H1 (cell line): ENCODE measurements at regions not wholly inside any gene's neighbourhood (a gene's known extent, or its start where the extent isn't known, plus 50 kb on each side); places are given as distances from the start of the nearest gene placed in this dataset.

Experiments
- CTCF ChIA-PET: fragments of 300-600 bp; sonication (Branson Sonifier 250); formaldehyde crosslinking; loops from one replicate; lab custom pipeline; 2021; ENCODE audit not compliant: partially characterized antibody; lab: Charles Lee
- POLR2A ChIA-PET: fragments of 300-600 bp; sonication (Branson Sonifier 250); formaldehyde crosslinking; loops from one replicate; lab custom pipeline; 2021; ENCODE audit warnings: inconsistent platforms; ENCODE audit not compliant: partially characterized antibody; lab: Charles Lee
- DNase-seq, 2 experiments: peaks; one replicate each; pipeline versions ENCODE4 v3.0.0 to v3.0.0-alpha.2; 2010 to 2022; ENCODE audit warnings: low spot score in 2 of 2, low read depth in 1 of 2, mixed read lengths in 1 of 2
- FAIRE-seq: peaks from 2 replicates; lab custom pipeline; 2011; peaks lifted over from hg19 to GRCh38; lab: Jason Lieb, UNC
- H2AFZ ChIP-seq: 2 replicates; pipeline ENCODE4 v1.8.1; 2012; ENCODE audit warnings: low read length, inconsistent platforms
- H2AK5ac ChIP-seq: 2 replicates; pipeline ENCODE4 v1.6.1; 2013; ENCODE audit warnings: low read depth, low read length
- H2BK120ac ChIP-seq: replicated peaks from 2 replicates; pipeline ENCODE3; 2013; ENCODE audit warnings: low read depth, low read length, inconsistent platforms
- H2BK12ac ChIP-seq: 2 replicates; pipeline ENCODE4 v1.6.1; 2013; ENCODE audit warnings: low read depth, low read length
- H2BK15ac ChIP-seq: 2 replicates; pipeline ENCODE4 v1.6.1; 2013; ENCODE audit warnings: low read length
- H2BK20ac ChIP-seq: 2 replicates; pipeline ENCODE4 v1.6.1; 2013; ENCODE audit warnings: low read length
- H2BK5ac ChIP-seq: 2 replicates; pipeline ENCODE4 v1.6.1; 2013; ENCODE audit warnings: low read depth, low read length
- H3K14ac ChIP-seq: 2 replicates; pipeline ENCODE4 v1.6.1; 2013; ENCODE audit warnings: inconsistent platforms; ENCODE audit not compliant: insufficient read length
- H3K18ac ChIP-seq: 2 replicates; pipeline ENCODE4 v1.6.1; 2013; ENCODE audit warnings: low read length; ENCODE audit errors: extremely low read depth
- H3K23ac ChIP-seq: 2 replicates; pipeline ENCODE4 v1.6.1; 2013; ENCODE audit warnings: inconsistent platforms; ENCODE audit not compliant: insufficient read length
- H3K23me2 ChIP-seq: 2 replicates; pipeline ENCODE4 v1.6.1; 2013; ENCODE audit warnings: low read depth, low read length
- H3K27ac ChIP-seq: 2 replicates; pipeline ENCODE4 v1.6.1; 2011; ENCODE audit warnings: low read depth, low read length, inconsistent platforms
- H3K27me3 ChIP-seq, 4 experiments: replicated peaks in 1 of 4; 1 replicate in 1 of 4; 2 replicates in 3 of 4; pipeline versions ENCODE4 v1.6.1 to v1.8.1; 2011 to 2013; ENCODE audit warnings: low read length in 3 of 4, mild to moderate bottlenecking in 3 of 4, inconsistent platforms in 2 of 4, mixed read lengths in 2 of 4, moderate library complexity in 1 of 4; ENCODE audit not compliant: control insufficient read depth in 3 of 4, insufficient read depth in 3 of 4; ENCODE audit errors: extremely low read depth in 1 of 4
- H3K36me3 ChIP-seq, 4 experiments: 2 replicates each; pipeline versions ENCODE4 v1.6.1 to v1.8.1; 2011 to 2013; ENCODE audit warnings: mild to moderate bottlenecking in 4 of 4, low read length in 3 of 4, moderate library complexity in 2 of 4, control low read depth in 1 of 4, inconsistent platforms in 1 of 4; ENCODE audit not compliant: insufficient read depth in 4 of 4, control insufficient read depth in 2 of 4
- H3K4ac ChIP-seq: replicated peaks from 2 replicates; pipeline ENCODE3; 2013; ENCODE audit warnings: low read length, low read depth, mixed read lengths, inconsistent platforms; ENCODE audit not compliant: insufficient read length
- H3K4me1 ChIP-seq, 4 experiments: replicated peaks in 1 of 4; 1 replicate in 1 of 4; 2 replicates in 3 of 4; pipeline versions ENCODE4 v1.6.1 to v1.8.1; 2011 to 2013; ENCODE audit warnings: low read length in 3 of 4, inconsistent platforms in 2 of 4, mixed read lengths in 1 of 4; ENCODE audit not compliant: insufficient read depth in 4 of 4, control insufficient read depth in 3 of 4
- H3K4me2 ChIP-seq, 2 experiments: 2 replicates each; pipeline versions ENCODE4 v1.6.1 to v1.8.1; 2011 to 2013; ENCODE audit warnings: low read depth in 2 of 2, low read length in 2 of 2, control low read depth in 1 of 2, inconsistent platforms in 1 of 2, mild to moderate bottlenecking in 1 of 2; ENCODE audit not compliant: insufficient read depth in 1 of 2
- H3K4me3 ChIP-seq, 4 experiments: fragments of 200-600, 300-600 bp in 1 of 4; sonication (generic), shearing (Covaris generic), sonication (Bioruptor Twin) in 1 of 4; 2 replicates each; pipeline versions ENCODE4 v1.5.1 to v1.8.1; 2011 to 2016; ENCODE audit warnings: low read length in 4 of 4, low read depth in 3 of 4, control low read depth in 2 of 4, inconsistent platforms in 2 of 4, mild to moderate bottlenecking in 2 of 4, mixed read lengths in 1 of 4, moderate library complexity in 1 of 4; ENCODE audit not compliant: insufficient read depth in 2 of 4; ENCODE audit errors: extremely low read depth in 1 of 4
- H3K56ac ChIP-seq: replicated peaks from 2 replicates; pipeline ENCODE3; 2013; ENCODE audit warnings: low read depth, mild to moderate bottlenecking, mixed read lengths, low read length, inconsistent platforms; ENCODE audit not compliant: insufficient read length
- H3K79me1 ChIP-seq: 2 replicates; pipeline ENCODE4 v1.6.1; 2013; ENCODE audit warnings: low read depth, low read length, control low read depth
- H3K79me2 ChIP-seq, 2 experiments: 2 replicates each; pipeline versions ENCODE4 v1.6.1 to v1.8.1; 2012 to 2013; ENCODE audit warnings: low read length in 2 of 2, mild to moderate bottlenecking in 2 of 2, inconsistent platforms in 1 of 2; ENCODE audit not compliant: insufficient read depth in 2 of 2, control insufficient read depth in 1 of 2
- H3K9ac ChIP-seq, 4 experiments: replicated peaks in 1 of 4; 1 replicate in 1 of 4; 2 replicates in 3 of 4; pipeline versions ENCODE4 v1.6.1 to v1.8.1; 2011 to 2013; ENCODE audit warnings: low read depth in 3 of 4, low read length in 3 of 4, control low read depth in 2 of 4, mild to moderate bottlenecking in 2 of 4, moderate library complexity in 2 of 4, inconsistent platforms in 1 of 4; ENCODE audit errors: extremely low read depth in 1 of 4
- H3K9me3 ChIP-seq, 2 experiments: 2 replicates each; pipeline versions ENCODE4 v1.6.1 to v1.8.1; 2012 to 2013; ENCODE audit warnings: mild to moderate bottlenecking in 2 of 2, moderate library complexity in 2 of 2, control low read depth in 1 of 2, inconsistent platforms in 1 of 2, low read depth in 1 of 2, low read length in 1 of 2, mixed read lengths in 1 of 2; ENCODE audit not compliant: insufficient read depth in 2 of 2
- H4K20me1 ChIP-seq, 2 experiments: replicated peaks in 1 of 2; 2 replicates each; pipeline versions ENCODE3 to v1.8.1; 2011 to 2013; ENCODE audit warnings: inconsistent platforms in 2 of 2, low read length in 2 of 2, mild to moderate bottlenecking in 1 of 2; ENCODE audit not compliant: insufficient read depth in 2 of 2, control insufficient read depth in 1 of 2
- H4K5ac ChIP-seq: 2 replicates; pipeline ENCODE4 v1.6.1; 2013; ENCODE audit warnings: low read length, low read depth, mixed read lengths, inconsistent platforms; ENCODE audit not compliant: insufficient read length
- H4K8ac ChIP-seq: 2 replicates; pipeline ENCODE4 v1.8.0; 2013; ENCODE audit warnings: mild to moderate bottlenecking, moderate library complexity, low read length, inconsistent platforms; ENCODE audit not compliant: insufficient read depth; ENCODE audit errors: extremely low read depth
- H4K91ac ChIP-seq: replicated peaks from 2 replicates; pipeline ENCODE3; 2013; ENCODE audit warnings: low read length, mixed read lengths, inconsistent platforms; ENCODE audit not compliant: insufficient read length
- RBBP5 ChIP-seq: IDR thresholded peaks from 2 replicates; pipeline ENCODE4 v1.7.1; 2012; ENCODE audit warnings: low read depth, mild to moderate bottlenecking, inconsistent platforms, low read length, moderate library complexity, borderline replicate concordance
- RXRA ChIP-seq: IDR thresholded peaks from 2 replicates; pipeline ENCODE4 v1.6.1; 2011; ENCODE audit warnings: low read depth, mild to moderate bottlenecking, low read length, moderate library complexity; ENCODE audit not compliant: insufficient read depth
- SRF ChIP-seq: IDR thresholded peaks from 2 replicates; pipeline ENCODE4 v1.6.1; 2011; ENCODE audit warnings: mild to moderate bottlenecking, low read depth, low read length, moderate library complexity
- SUZ12 ChIP-seq: fragments of 200-600 bp; sonication (generic); IDR thresholded peaks from 2 replicates; pipeline ENCODE4 v1.6.1; 2012; ENCODE audit warnings: mild to moderate bottlenecking, inconsistent platforms, low read length, moderate library complexity, mixed read lengths
- WGBS, 2 experiments: shearing (Covaris generic) in 1 of 2; methylation state at CpG; one replicate each; pipeline versions ENCODE4 v1.1.6 to v1.1.7; 2013 to 2015; ENCODE audit warnings: low lambda C conversion rate in 2 of 2, mixed read lengths in 2 of 2, inconsistent platforms in 1 of 2, low coverage in 1 of 2, missing lambda C conversion rate in 1 of 2; ENCODE audit not compliant: insufficient replicate concordance in 2 of 2, insufficient coverage in 1 of 2, insufficient read length in 1 of 2; ENCODE audit errors: extremely low coverage in 1 of 2, missing lambda C conversion rate in 1 of 2; 5-methylcytosine and 5-hydroxymethylcytosine counted together

DNA sequence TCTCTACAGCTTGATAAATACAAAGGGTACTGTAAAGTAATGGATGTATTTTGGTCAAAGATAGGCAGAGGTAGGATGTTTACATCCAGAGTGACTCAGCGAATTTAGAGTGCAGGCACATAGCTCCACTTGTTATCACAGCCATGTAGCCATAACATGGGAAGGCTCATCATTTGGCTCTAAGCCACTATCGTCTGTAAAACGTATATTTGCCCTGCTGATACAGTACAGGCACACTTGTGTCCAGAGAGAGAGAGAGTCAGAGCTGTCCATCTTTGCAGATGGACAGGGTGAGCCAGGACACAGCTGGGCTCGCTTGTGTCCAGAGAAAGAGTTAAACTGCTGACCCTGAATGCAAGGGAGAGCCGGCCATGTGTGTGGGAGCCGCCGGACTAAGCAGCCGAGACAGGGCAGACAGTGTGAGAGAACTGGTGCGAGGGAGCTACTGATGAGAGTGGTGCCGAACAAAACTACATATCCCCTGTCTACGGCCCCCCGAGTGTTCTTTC, 619.0 kb downstream of the DOK5 start:
- no peak overlapping the region for H3K14ac ChIP-seq
- FAIRE-seq, result no peak
- no peak overlapping the region for H2AK5ac ChIP-seq
- H3K9me3 ChIP-seq, result no peaks in the 10 kb centered on the region
- no peak overlapping the region for H2BK12ac ChIP-seq
- POLR2A ChIA-PET, result no interaction called here
- H3K56ac ChIP-seq, result no peak overlapping the region
- H2BK120ac ChIP-seq, result no peak overlapping the region
- H4K91ac ChIP-seq, result no peak overlapping the region
- CTCF ChIA-PET, result no interaction called here
- no peaks in the 10 kb centered on the region for H3K79me1 ChIP-seq
- H3K4me1 ChIP-seq, result peaks cover 0 to 6% (median 2%) of the 10 kb centered on the region in 4 experiments; a peak in 1 of 7 replicates
- H3K36me3 ChIP-seq, result no peaks in the 10 kb centered on the region
- 88% methylated on average over 12 of the region's 12 CpGs; no CpG with 5 or more reads in 1 of the 2 experiments for WGBS, 2 experiments
- no peak overlapping the region for H2BK15ac ChIP-seq
- H2BK20ac ChIP-seq, result no peak overlapping the region
- no peaks in the 10 kb centered on the region; the same call in 1 of the 2 replicates for H3K23me2 ChIP-seq
- TF ChIP-seq SRF (no peak), SUZ12 (no peak), RXRA (no peak), RBBP5 (no peak)
- H3K18ac ChIP-seq, result no peak overlapping the region
- H2BK5ac ChIP-seq, result no peak overlapping the region
- H3K4me2 ChIP-seq, result no peak overlapping the region
- no peak overlapping the region for H4K8ac ChIP-seq
- no peak overlapping the region for H3K9ac ChIP-seq
- no peak overlapping the region for H3K27ac ChIP-seq
- peak overlapping the region; percentile 84 for H2AFZ ChIP-seq
- H3K4me3 ChIP-seq, result no peak overlapping the region
- no peak for DNase-seq
- no peak overlapping the region for H3K4ac ChIP-seq
- no peaks in the 10 kb centered on the region for H4K20me1 ChIP-seq
- no peak overlapping the region for H4K5ac ChIP-seq
- H3K79me2 ChIP-seq, result no peaks in the 10 kb centered on the region
- no peak overlapping the region for H3K23ac ChIP-seq
- no peaks in the 10 kb centered on the region for H3K27me3 ChIP-seq
